ENCODE measurements at regions not wholly inside any gene's neighbourhood (a gene's known extent, or its start where the extent isn't known, plus 50 kb on each side); places are given as distances from the start of the nearest gene placed in this dataset.

DNA sequence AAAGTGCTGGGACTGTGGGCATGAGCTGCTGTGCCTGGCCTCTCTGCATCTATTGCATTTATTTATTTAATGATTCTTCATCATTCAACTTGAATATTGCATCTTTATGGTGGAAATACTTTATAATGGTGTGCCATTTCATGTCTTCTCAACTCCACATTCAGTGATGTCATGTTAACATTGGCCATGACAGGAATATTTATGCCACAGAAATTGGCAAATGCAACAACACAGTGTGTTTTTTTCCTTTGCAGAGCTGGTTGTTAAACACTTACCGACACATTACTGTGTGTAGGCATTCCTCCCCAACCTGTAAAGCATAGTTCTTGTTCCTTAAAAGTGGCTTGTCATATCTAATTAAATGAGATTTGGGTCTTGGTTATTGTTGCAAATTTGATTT is 57.4 kb upstream of the WDR26 start:
- no peak for TF ChIP-seq POLR2A (IDR thresholded peaks at IDR 0.05)
- intact Hi-C loops (cut with DNase I; ENCODE audit: low total_unique reads) = no loop called here
- no peaks in the 10 kb centered on the region for H3K4me1 ChIP-seq
- no peak overlapping the region for H3K27ac ChIP-seq
- no peak for DNase-seq
- H3K4me3 ChIP-seq = no peak overlapping the region
- H3K36me3 ChIP-seq = no peaks in the 10 kb centered on the region
- no peaks in the 10 kb centered on the region for H3K27me3 ChIP-seq
- H3K9me3 ChIP-seq = no peaks in the 10 kb centered on the region

DNA sequence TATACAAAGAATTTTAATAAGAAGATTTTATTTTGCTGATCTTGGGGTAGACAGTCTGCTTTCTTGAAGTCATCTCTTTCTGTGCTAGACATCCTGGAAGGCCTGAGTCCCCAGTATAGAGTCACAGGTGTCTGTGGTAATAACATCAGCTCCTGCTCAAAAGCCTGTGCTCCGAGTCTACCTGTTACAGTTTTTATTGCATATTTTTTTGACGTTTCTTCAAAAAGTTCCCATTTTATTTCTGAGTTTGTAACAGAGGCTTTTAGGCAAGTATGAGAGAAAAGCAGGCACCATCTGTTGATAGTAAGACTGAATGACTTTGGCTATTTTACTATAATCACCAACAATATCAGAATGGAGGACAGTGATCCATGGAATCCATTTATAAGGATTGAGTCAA is 58.0 kb upstream of the WDR26 start:
- TF ChIP-seq POLR2A (IDR thresholded peaks at IDR 0.05) = no peak
- TF ChIP-seq, protein P1, sequence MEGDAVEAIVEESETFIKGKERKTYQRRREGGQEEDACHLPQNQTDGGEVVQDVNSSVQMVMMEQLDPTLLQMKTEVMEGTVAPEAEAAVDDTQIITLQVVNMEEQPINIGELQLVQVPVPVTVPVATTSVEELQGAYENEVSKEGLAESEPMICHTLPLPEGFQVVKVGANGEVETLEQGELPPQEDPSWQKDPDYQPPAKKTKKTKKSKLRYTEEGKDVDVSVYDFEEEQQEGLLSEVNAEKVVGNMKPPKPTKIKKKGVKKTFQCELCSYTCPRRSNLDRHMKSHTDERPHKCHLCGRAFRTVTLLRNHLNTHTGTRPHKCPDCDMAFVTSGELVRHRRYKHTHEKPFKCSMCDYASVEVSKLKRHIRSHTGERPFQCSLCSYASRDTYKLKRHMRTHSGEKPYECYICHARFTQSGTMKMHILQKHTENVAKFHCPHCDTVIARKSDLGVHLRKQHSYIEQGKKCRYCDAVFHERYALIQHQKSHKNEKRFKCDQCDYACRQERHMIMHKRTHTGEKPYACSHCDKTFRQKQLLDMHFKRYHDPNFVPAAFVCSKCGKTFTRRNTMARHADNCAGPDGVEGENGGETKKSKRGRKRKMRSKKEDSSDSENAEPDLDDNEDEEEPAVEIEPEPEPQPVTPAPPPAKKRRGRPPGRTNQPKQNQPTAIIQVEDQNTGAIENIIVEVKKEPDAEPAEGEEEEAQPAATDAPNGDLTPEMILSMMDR (IDR thresholded peaks at IDR 0.05) = no peak
- Histone ChIP-seq H3K36me3 (no peaks in the 10 kb centered on the region), H3K27ac (no peak overlapping the region), H3K4me1 (no peaks in the 10 kb centered on the region), H3K9me3 (no peaks in the 10 kb centered on the region), H3K4me3 (no peak overlapping the region), H3K27me3 (no peaks in the 10 kb centered on the region)
- intact Hi-C loops (cut with DNase I; ENCODE audit: low total_unique reads) = no loop called here
- DNase-seq = no peak

DNA sequence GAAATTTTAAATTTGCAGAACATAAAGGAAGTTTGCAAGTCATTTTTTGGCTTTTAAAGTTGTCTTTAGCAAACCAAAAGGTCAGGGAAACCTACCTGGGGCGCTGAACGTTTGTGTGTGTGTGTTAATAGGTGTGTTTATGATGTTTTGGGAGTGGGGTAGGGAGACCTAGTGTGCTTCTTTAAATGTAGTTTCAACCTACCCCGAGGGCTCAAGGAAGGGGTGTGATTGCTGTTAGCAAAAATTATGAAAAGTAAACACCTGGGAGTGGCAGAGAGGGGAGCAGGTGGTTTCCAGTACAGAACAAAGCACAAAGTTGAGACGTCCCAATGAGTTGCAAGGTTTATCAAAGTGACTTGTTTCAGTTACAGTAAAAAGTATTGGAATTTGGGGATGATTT is 58.7 kb upstream of the WDR26 start:
- Histone ChIP-seq H3K27me3 (no peaks in the 10 kb centered on the region), H3K27ac (no peak overlapping the region), H3K36me3 (no peaks in the 10 kb centered on the region), H3K4me3 (no peak overlapping the region), H3K4me1 (no peaks in the 10 kb centered on the region), H3K9me3 (no peaks in the 10 kb centered on the region)
- intact Hi-C loops (cut with DNase I; ENCODE audit: low total_unique reads) = no loop called here
- no peak for TF ChIP-seq POLR2A (IDR thresholded peaks at IDR 0.05)
- TF ChIP-seq, protein P1 (IDR thresholded peaks at IDR 0.05) = no peak
- no peak for DNase-seq

DNA sequence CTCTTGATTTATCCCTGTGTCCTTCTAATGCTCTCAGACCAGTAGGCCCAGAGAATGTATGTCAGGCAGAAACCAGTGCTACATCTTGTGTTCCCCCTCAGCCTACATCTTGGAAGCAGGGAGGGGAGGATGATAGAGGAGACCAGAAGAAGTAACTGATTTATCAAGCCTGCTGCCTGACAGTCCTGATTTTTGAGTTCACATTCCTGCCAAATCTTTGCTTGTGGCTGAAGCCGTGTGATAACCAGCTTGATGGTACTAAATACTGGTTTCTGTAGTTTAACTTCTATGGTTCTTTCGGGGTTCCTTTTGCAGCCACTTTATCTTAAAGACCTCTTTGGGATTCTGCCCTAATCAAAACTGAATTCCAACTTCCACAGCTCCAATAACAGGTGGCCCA is 59.7 kb upstream of the WDR26 start:
- no peak for DNase-seq
- Histone ChIP-seq H3K36me3 (no peaks in the 10 kb centered on the region), H3K27me3 (no peaks in the 10 kb centered on the region), H3K27ac (no peak overlapping the region), H3K4me3 (no peak overlapping the region), H3K9me3 (no peaks in the 10 kb centered on the region), H3K4me1 (peaks cover 0 to 4% of the 10 kb centered on the region in 2 donors)
- TF ChIP-seq POLR2A (IDR thresholded peaks at IDR 0.05) = no peak
- TF ChIP-seq, protein P1 (IDR thresholded peaks at IDR 0.05) = no peak
- intact Hi-C loops (cut with DNase I; ENCODE audit: low total_unique reads) = no loop called here

DNA sequence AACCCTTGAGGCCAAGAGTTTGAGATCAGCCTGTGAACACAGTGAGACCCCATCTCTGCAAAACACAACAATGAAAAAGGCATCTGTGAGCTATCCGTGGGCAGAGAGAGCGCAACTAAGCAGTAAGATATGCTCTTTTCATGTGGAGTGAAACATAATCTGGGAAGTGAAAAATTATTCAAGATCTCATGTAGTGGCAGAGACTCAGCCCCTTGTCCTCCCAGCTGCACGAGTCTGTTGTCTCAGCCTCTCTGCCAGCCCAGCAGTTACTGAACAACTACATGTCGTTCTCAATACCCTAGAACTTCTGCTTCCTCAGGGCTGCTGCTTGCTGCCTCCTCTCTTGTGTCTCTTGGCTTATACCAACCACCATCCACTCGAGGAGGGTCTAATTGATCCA is 61.3 kb upstream of the WDR26 start:
- H3K36me3 ChIP-seq = no peaks in the 10 kb centered on the region
- H3K4me3 ChIP-seq = no peak overlapping the region
- H3K9me3 ChIP-seq = no peaks in the 10 kb centered on the region
- TF ChIP-seq, protein P1 (IDR thresholded peaks at IDR 0.05) = no peak
- TF ChIP-seq POLR2A (IDR thresholded peaks at IDR 0.05) = no peak
- H3K27ac ChIP-seq = no peak overlapping the region
- intact Hi-C loops (cut with DNase I; ENCODE audit: low total_unique reads) = no loop called here
- H3K27me3 ChIP-seq = no peaks in the 10 kb centered on the region
- peaks cover 0 to 4% of the 10 kb centered on the region in 2 donors for H3K4me1 ChIP-seq
- no peak for DNase-seq

DNA sequence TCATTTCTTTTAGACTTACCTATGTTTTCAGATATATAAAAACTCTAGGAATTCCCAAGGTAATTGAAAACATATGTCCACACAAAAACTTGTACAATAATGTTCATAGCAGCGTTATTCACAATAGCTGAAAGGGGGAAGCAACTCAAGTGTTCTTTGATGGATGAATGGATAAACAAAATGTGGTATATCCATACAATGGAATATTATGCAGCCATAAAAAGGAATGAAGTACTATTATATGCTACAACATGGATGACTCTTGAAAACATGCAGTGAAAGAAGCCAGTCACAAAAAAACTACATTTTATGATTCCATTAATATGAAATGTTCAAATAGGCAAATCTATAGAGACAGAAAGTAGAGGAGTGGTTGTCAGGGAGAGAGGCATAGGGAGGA is 62.2 kb upstream of the WDR26 start:
- no peaks in the 10 kb centered on the region for H3K27me3 ChIP-seq
- intact Hi-C loops (cut with DNase I; ENCODE audit: low total_unique reads) = no loop called here
- H3K27ac ChIP-seq = no peak overlapping the region
- H3K36me3 ChIP-seq = no peaks in the 10 kb centered on the region
- no peak overlapping the region for H3K4me3 ChIP-seq
- no peak for DNase-seq
- TF ChIP-seq, protein P1 (IDR thresholded peaks at IDR 0.05) = no peak
- no peak for TF ChIP-seq POLR2A (IDR thresholded peaks at IDR 0.05)
- H3K9me3 ChIP-seq = no peaks in the 10 kb centered on the region
- H3K4me1 ChIP-seq = peaks cover 0 to 4% of the 10 kb centered on the region in 2 donors

All from uterus (tissue), 3 donors.